Midbrain (tissue), 1 donor: ENCODE measurements at regions not wholly inside any gene's neighbourhood (a gene's known extent, or its start where the extent isn't known, plus 50 kb on each side); places are given as distances from the start of the nearest gene placed in this dataset.

ENCODE experiments used
- DNase-seq: peaks from one replicate; lab custom pipeline; 2025; lab: John Stamatoyannopoulos, UW

GRCh38 chr18:68104036-68104435 lies 587.5 kb upstream of the DSEL start:
- no peak for DNase-seq

GRCh38 chr18:68103561-68103960 lies 587.0 kb upstream of the DSEL start:
- DNase-seq, result no peak

GRCh38 chr18:68102117-68102516 lies 585.6 kb upstream of the DSEL start:
- DNase-seq, result no peak

- DNase-seq, result no peak
Observed at GRCh38 chr18:68098655-68099054, 582.1 kb upstream of the DSEL start.

- DNase-seq, result no peak
Observed at GRCh38 chr18:68086481-68086880, 570.0 kb upstream of the DSEL start.

GRCh38 chr18:68085251-68085650 lies 568.7 kb upstream of the DSEL start:
- DNase-seq, result no peak

GRCh38 chr18:68083776-68084175 lies 567.3 kb upstream of the DSEL start:
- DNase-seq, result no peak

GRCh38 chr18:68083131-68083530 lies 566.6 kb upstream of the DSEL start:
- DNase-seq, result no peak

- no peak for DNase-seq
Observed at GRCh38 chr18:68072744-68073143, 556.2 kb upstream of the DSEL start.

- no peak for DNase-seq
Observed at GRCh38 chr18:68060871-68061270, 544.4 kb upstream of the DSEL start.

- no peak for DNase-seq
Observed at GRCh38 chr18:68056936-68057335, 540.4 kb upstream of the DSEL start.

- no peak for DNase-seq
Observed at GRCh38 chr18:68054669-68055068, 538.1 kb upstream of the DSEL start.

GRCh38 chr18:68053290-68053689 lies 536.8 kb upstream of the DSEL start:
- DNase-seq, result no peak

GRCh38 chr18:68041327-68041726 lies 524.8 kb upstream of the DSEL start:
- no peak for DNase-seq

- no peak for DNase-seq
Observed at GRCh38 chr18:68040198-68040597, 523.7 kb upstream of the DSEL start.

- DNase-seq, result no peak
Observed at GRCh38 chr18:68035774-68036522, 519.4 kb upstream of the DSEL start.

GRCh38 chr18:68034296-68034695 lies 517.8 kb upstream of the DSEL start:
- DNase-seq, result no peak

- DNase-seq, result no peak
Observed at GRCh38 chr18:68033466-68033865, 516.9 kb upstream of the DSEL start.

GRCh38 chr18:68024716-68025115 lies 508.2 kb upstream of the DSEL start:
- DNase-seq, result no peak

GRCh38 chr18:68017385-68017784 lies 500.9 kb upstream of the DSEL start:
- DNase-seq, result no peak

- no peak for DNase-seq
Observed at GRCh38 chr18:67997496-67997895, 481.0 kb upstream of the DSEL start.

GRCh38 chr18:67995769-67996168 lies 479.2 kb upstream of the DSEL start:
- DNase-seq, result no peak

GRCh38 chr18:67980241-67980640 lies 463.7 kb upstream of the DSEL start:
- no peak for DNase-seq

GRCh38 chr18:67977067-67977616 lies 460.6 kb upstream of the DSEL start:
- no peak for DNase-seq
